ENCODE measurements at regions not wholly inside any gene's neighbourhood (a gene's known extent, or its start where the extent isn't known, plus 50 kb on each side); places are given as distances from the start of the nearest gene placed in this dataset.

GRCh38 chr2:225340923-225341322 is 58.6 kb upstream of the NYAP2 start:
- DNase-seq = no peak

DNA sequence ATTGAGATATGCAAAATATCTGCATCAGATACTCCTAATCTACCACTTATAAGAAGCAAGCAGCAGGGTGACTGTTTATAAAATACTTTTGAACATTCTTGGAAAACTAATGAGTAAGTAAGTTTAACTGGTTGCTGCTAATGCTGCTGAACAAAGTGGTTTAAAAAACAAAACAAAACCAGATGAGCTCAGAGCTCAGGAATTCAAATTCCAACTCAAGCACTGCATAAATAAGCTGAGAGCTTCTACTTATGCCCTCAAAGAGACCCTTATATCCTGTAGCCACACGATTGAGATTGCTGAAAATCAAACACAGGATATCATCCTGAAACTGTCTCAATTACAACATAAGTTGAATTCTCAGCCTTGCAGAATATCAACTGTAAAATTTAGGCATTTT is 62.3 kb upstream of the NYAP2 start:
- DNase-seq = no peak

- DNase-seq = no peak
Measured at GRCh38 chr2:225334514-225334913, 65.0 kb upstream of the NYAP2 start.

- DNase-seq = no peak
Measured at GRCh38 chr2:225328192-225328591, 71.3 kb upstream of the NYAP2 start.

DNA sequence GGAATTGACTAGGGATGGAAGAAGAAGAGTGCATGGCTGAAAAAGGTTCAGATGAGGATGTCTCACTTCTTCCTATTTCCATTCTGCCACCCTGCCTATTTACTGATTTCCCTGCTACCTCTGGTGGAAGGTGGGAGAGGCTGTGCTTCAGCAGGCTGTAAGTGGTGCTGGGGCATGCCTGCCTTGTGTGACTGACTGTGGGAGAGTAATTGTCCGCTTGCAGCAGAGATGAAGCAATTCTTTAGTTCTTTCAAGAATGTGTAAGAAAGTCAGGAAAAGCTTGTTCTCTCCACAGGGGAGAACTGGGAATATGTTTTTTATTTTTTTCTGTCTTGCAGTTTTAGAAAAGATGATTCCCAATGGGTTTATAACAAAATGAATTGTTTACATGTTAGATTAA is 72.5 kb upstream of the NYAP2 start:
- no peak for DNase-seq

DNA sequence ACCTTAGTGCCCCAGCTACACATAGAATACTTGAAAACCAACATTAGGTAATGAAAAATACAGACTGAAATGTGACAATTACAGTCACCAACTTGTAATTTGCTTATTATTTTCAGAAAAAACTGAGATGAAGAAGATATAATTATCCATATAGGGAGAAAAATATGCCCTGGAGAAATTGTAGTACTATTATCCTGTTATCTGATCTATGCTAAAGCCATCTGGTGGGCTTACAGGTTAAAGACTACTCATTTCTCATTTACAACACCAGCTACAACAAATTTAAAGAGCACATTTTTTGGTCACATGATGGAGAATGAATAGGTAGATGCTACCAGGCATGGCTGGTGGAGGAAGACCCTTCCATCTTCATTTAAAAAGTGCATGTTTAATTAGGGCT is 79.6 kb upstream of the NYAP2 start:
- no peak for DNase-seq

- DNase-seq = no peak
Measured at GRCh38 chr2:225318440-225318839, 81.1 kb upstream of the NYAP2 start.

DNA sequence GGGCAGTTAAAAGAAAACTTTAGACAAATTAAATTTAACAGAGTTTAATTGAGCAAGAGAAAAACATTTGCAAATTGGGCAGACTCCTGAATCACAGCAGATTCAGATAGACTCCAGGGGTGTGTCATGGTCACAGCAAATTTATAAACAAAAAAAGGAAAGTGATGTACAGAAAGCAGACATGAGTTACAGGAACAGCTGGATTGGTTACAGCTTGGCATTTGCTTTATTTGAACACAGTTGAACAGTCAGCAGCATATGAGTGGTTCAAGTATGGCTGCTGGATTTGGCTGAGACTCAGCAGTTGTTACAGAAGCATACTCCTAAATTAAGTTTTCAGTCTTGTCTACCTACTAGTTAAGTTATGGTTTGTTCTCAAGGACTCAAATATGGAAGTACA is 82.3 kb upstream of the NYAP2 start:
- no peak for DNase-seq

DNA sequence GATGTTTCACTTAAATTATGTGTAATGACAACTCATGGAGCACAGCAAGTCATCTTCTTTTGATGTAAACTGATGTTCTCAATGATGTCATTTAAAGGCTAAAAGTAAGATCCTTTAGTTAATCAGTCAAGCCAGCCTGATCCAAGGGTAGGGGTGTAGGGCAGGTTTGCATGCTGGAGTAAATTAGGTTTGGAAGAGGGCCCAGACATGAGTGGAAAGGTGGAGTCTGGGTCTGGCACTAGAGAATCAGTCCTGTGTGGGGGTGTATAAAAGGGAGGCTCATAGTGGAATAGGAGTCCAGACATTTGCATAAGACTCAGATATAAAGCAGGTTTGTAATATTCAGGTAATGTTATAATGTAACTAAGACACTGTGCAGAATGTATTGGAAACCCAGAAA is 88.8 kb upstream of the NYAP2 start:
- DNase-seq = no peak

DNA sequence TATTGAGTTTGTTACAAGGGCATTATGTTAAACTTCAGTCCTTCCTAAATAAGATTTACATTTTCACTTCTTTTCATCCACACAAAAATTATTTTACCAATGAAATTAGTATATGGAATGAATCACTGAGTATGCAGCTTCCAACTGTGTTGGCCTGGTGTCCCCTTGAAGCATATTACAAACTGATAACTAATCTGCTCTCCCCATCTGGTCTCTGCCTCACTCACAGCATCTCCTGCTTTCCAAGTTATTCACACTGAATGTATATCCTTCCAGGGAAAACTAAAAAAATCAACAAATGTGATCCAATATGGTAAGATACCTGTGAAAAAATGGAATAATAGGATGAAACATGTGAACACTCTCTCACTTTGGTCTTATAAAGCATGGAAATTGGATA is 90.0 kb upstream of the NYAP2 start:
- DNase-seq = no peak

DNA sequence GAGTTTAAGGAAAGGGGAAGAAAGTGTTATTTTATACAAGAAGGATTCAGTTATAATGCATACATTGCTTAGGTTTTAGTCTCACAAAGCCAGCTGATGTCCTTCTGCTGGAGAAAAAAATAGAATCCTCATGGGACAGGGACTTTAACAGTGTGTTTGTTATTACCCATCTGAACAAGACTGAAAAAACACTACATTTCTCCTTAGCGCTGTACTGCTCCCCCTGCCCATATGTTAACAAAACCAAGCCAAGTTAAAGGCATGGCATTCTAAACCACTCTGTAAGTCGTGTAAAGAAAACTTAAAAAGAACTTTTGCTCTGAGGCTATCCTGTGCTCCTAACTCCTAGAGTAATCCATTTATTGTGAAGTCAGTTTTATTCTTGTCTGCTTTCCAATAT is 102.6 kb upstream of the NYAP2 start:
- no peak for DNase-seq

DNA sequence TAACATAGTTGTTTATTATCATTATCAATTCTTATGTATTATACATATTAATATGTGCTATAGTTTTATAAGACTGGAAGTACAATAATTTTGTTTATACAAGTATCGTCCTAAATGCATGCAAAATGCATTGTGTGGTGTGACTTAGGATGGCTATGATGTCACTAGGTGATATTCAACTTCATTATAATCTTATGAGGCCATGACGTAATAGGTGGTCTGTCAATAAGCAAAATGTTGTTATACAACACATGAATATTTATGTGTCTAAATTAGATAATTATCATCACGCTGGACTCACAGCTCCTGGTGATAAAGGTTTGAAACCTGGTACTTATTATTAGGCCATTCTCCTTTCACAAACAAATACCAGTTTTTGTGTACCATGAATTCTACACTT is 104.4 kb upstream of the NYAP2 start:
- DNase-seq = no peak

- no peak for DNase-seq
Measured at GRCh38 chr2:225293638-225294037, 105.9 kb upstream of the NYAP2 start.

- no peak for DNase-seq
Measured at GRCh38 chr2:225290757-225291400, 108.6 kb upstream of the NYAP2 start.

GRCh38 chr2:225289659-225290058 is 109.9 kb upstream of the NYAP2 start:
- DNase-seq = no peak

DNA sequence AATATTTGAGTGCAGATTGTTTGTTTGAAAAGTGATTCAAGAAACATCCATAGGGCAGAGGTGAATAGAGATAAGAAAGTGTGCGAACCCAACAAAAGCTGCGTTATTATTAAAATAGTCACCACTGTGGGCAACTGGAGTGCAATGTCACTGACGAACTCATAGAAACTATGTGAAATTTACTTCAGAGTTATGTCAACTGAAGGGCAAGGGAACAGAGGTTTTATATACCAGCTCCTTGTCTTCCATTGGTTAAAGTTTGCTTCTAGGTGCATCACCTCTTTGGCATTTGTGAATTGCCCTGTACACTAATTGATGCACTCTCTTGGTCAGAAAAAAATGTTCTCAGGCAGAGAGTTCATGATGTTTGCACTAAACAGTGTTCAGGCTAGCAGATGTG is 110.5 kb upstream of the NYAP2 start:
- DNase-seq = no peak

GRCh38 chr2:225282858-225283710 is 116.4 kb upstream of the NYAP2 start:
- DNase-seq = no peak

DNA sequence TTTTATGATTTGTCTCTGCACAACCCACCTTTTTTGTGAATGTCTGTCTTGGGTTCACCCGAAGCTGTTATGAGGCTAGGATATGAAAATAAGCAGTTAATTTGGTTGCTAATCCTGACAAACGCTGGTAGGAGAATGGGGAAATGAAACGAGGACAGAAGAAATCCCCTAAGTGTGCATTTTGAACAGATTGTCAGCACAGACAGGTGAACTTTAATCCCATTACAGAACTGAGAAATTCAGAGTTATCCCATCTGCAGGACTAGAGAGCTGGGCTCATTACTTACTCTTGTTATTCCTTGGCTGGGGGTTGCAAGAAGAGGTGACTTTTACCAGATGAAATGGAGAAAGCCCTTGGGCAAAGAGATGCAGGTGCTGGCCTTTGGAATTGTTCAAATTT is 123.3 kb upstream of the NYAP2 start:
- DNase-seq = no peak

DNA sequence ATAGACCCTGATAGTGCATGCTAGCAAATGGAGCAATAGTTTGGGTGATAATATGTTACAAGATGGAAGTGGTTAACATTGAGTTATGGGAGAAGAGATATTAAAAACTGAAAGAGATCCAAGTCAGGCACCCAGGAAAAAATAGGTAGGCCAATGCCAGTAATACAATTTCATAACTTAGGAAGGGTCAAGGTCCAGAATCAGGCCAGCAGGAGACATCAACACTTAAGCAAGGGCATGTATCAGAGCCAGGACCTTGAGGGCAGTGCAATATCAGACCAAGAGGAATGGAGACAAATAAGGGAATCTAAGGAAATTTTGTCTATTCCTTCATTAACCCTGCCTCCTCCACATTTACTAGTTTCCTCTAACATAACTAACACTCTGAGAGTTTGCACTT is 124.1 kb upstream of the NYAP2 start:
- no peak for DNase-seq

DNA sequence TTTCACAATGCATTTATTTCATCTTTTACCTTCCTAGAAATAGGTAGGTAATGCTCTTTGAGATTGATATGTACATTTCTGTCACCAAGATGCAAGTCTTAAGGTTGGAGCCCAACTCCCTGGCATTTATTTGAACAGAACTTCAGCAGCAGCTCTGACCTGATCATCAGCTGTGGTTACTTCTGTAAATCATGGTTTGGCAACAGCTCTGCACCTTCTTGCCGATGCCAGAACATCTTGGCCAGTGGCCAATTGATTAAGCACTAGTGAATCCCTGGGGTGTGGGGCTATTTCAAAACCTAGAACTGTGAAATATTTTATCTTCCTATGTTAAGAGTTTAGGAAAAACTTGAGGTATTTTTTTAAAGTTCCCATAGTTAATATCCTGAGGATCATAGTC is 124.8 kb upstream of the NYAP2 start:
- no peak for DNase-seq

GRCh38 chr2:225272173-225272572 is 127.3 kb upstream of the NYAP2 start:
- no peak for DNase-seq

- no peak for DNase-seq
Measured at GRCh38 chr2:225270861-225271260, 128.6 kb upstream of the NYAP2 start.

DNA sequence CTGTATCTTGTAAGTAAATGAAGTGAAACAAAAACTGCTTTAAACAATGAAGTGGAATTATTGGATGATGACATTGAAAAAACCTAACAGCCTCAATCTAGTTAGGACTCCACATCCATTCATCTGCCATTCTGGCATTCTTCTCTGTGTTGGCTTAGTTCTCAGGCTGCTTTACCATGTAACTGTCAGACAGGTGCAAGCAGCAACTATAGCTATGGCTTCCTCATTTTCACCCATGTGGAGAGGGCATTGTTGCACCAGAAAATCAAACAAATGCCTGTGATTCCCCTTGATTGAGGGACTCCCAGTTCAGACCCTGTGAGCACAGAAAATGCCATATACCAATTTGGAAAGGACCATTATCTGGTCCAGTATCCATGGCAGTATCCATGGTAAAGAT is 129.5 kb upstream of the NYAP2 start:
- no peak for DNase-seq

DNA sequence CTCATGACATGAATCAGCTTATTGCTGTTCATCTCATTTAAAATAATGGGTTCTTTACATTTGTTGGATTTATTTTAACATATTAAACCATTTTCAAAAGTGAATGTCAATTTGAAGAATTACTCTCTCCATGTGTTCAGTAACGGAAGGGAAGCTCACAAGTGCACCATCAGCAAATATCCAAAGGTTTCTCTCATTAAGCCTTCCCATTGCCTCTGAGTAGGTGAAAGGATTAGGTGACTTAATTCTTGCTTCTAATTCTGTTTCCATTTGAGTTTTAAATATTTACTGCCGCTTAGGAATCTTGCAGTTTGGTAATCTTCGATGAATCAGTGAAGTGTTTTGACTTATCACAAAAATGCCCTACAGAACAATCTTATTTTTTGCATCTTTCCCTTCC is 145.1 kb upstream of the NYAP2 start:
- DNase-seq = no peak

DNA sequence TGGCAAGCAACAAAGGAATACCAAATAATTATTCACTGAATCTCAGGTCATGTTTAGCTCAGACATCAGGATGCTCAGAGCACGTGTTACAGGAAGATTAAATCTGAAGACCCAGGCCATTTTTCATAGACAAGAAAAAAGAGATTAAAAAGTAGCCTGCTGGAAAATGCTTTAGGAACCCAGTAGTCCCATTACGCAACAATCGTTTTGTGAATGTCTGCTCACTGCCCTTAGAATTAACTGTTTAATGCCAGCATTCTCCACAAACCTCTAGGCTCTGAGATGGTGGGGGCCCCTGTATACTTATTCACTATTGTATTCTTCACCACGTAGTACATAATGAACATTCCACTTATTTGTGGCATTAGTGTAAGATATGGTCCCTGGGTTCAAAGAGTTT is 154.6 kb upstream of the NYAP2 start:
- DNase-seq = no peak

Measured in 8988T (cell line).